ENCODE measurements at regions not wholly inside any gene's neighbourhood (a gene's known extent, or its start where the extent isn't known, plus 50 kb on each side); places are given as distances from the start of the nearest gene placed in this dataset.

- Histone ChIP-seq H4K20me1 (ENCODE audit: insufficient read depth, low read length) (no peaks in the 10 kb centered on the region), H3K4me3 (ENCODE audit: insufficient read depth, low read depth, low read length) (no peak overlapping the region), H3K36me3 (ENCODE audit: insufficient read depth, low read length) (no peaks in the 10 kb centered on the region), H3K4me1 (ENCODE audit: insufficient read depth, low read length) (peaks cover 4% of the 10 kb centered on the region), H2AFZ (ENCODE audit: low read depth, low read length) (no peak overlapping the region), H3K27ac (ENCODE audit: low read depth, low read length) (no peak overlapping the region), H3K79me2 (ENCODE audit: insufficient read depth, low read length) (no peaks in the 10 kb centered on the region), H3K27me3 (ENCODE audit: insufficient read depth, low read length) (no peaks in the 10 kb centered on the region), H3K9me3 (ENCODE audit: insufficient read depth, low read depth, low read length) (no peaks in the 10 kb centered on the region), H3K9ac (ENCODE audit: low read length) (no peak overlapping the region), H3K4me2 (ENCODE audit: low read length) (no peak overlapping the region)
- TF ChIP-seq EZH2 (IDR thresholded peaks at IDR 0.05; ENCODE audit: insufficient read depth, low read length) (no peak), CTCF (IDR thresholded peaks at IDR 0.05; ENCODE audit: insufficient read depth, low read depth, low read length) (no peak)
- H3K4me1 Mint-ChIP-seq (ENCODE audit: low read depth, unreplicated experiment) = peaks cover 9% of the 10 kb centered on the region
- no peak overlapping the region for H3K27ac Mint-ChIP-seq (ENCODE audit: unreplicated experiment)
- H3K4me3 Mint-ChIP-seq (ENCODE audit: unreplicated experiment) = no peak overlapping the region
- FAIRE-seq = no peak
- DNase-seq (ENCODE audit: low read depth) = no peak
- H3K9me3 Mint-ChIP-seq (ENCODE audit: unreplicated experiment) = no peaks in the 10 kb centered on the region
- H3K36me3 Mint-ChIP-seq (ENCODE audit: low read depth, unreplicated experiment) = no peaks in the 10 kb centered on the region
- H3K27me3 Mint-ChIP-seq (ENCODE audit: low read depth, unreplicated experiment) = no peaks in the 10 kb centered on the region
Observed at GRCh38 chr2:180577567-180577966, 402.8 kb upstream of the UBE2E3 start.

- Histone ChIP-seq H3K27me3 (ENCODE audit: insufficient read depth, low read length) (no peaks in the 10 kb centered on the region), H3K79me2 (ENCODE audit: insufficient read depth, low read length) (no peaks in the 10 kb centered on the region), H3K9ac (ENCODE audit: low read length) (no peak overlapping the region), H3K4me1 (ENCODE audit: insufficient read depth, low read length) (peaks cover 10% of the 10 kb centered on the region), H4K20me1 (ENCODE audit: insufficient read depth, low read length) (no peaks in the 10 kb centered on the region), H3K36me3 (ENCODE audit: insufficient read depth, low read length) (no peaks in the 10 kb centered on the region), H3K9me3 (ENCODE audit: insufficient read depth, low read depth, low read length) (no peaks in the 10 kb centered on the region), H3K4me3 (ENCODE audit: insufficient read depth, low read depth, low read length) (no peak overlapping the region), H2AFZ (ENCODE audit: low read depth, low read length) (no peak overlapping the region), H3K4me2 (ENCODE audit: low read length) (no peak overlapping the region), H3K27ac (ENCODE audit: low read depth, low read length) (no peak overlapping the region)
- Mint-ChIP-seq H3K36me3 (ENCODE audit: low read depth, unreplicated experiment) (no peaks in the 10 kb centered on the region), H3K27ac (ENCODE audit: unreplicated experiment) (no peak overlapping the region), H3K9me3 (ENCODE audit: unreplicated experiment) (no peaks in the 10 kb centered on the region), H3K27me3 (ENCODE audit: low read depth, unreplicated experiment) (no peaks in the 10 kb centered on the region), H3K4me3 (ENCODE audit: unreplicated experiment) (no peak overlapping the region), H3K4me1 (ENCODE audit: low read depth, unreplicated experiment) (peaks cover 23% of the 10 kb centered on the region)
- DNase-seq (ENCODE audit: low read depth) (peak; percentile 64), FAIRE-seq (peak; percentile 73)
- TF ChIP-seq CTCF (IDR thresholded peaks at IDR 0.05; ENCODE audit: insufficient read depth, low read depth, low read length) = no peak
- no peak for TF ChIP-seq EZH2 (IDR thresholded peaks at IDR 0.05; ENCODE audit: insufficient read depth, low read length)
Observed at GRCh38 chr2:180573951-180574350, 406.5 kb upstream of the UBE2E3 start.

GRCh38 chr2:180572346-180572745 is 408.1 kb upstream of the UBE2E3 start:
- H3K27ac Mint-ChIP-seq (ENCODE audit: unreplicated experiment) = no peak overlapping the region
- H3K9me3 ChIP-seq (ENCODE audit: insufficient read depth, low read depth, low read length) = no peaks in the 10 kb centered on the region
- H3K4me2 ChIP-seq (ENCODE audit: low read length) = no peak overlapping the region
- no peak overlapping the region for H3K4me3 ChIP-seq (ENCODE audit: insufficient read depth, low read depth, low read length)
- H2AFZ ChIP-seq (ENCODE audit: low read depth, low read length) = no peak overlapping the region
- no peaks in the 10 kb centered on the region for H3K36me3 Mint-ChIP-seq (ENCODE audit: low read depth, unreplicated experiment)
- H3K4me1 ChIP-seq (ENCODE audit: insufficient read depth, low read length) = peaks cover 10% of the 10 kb centered on the region
- H3K9me3 Mint-ChIP-seq (ENCODE audit: unreplicated experiment) = no peaks in the 10 kb centered on the region
- H3K9ac ChIP-seq (ENCODE audit: low read length) = no peak overlapping the region
- no peak for TF ChIP-seq CTCF (IDR thresholded peaks at IDR 0.05; ENCODE audit: insufficient read depth, low read depth, low read length)
- no peak for TF ChIP-seq EZH2 (IDR thresholded peaks at IDR 0.05; ENCODE audit: insufficient read depth, low read length)
- H3K27me3 Mint-ChIP-seq (ENCODE audit: low read depth, unreplicated experiment) = no peaks in the 10 kb centered on the region
- DNase-seq (ENCODE audit: low read depth) (no peak), FAIRE-seq (no peak)
- no peaks in the 10 kb centered on the region for H3K27me3 ChIP-seq (ENCODE audit: insufficient read depth, low read length)
- no peaks in the 10 kb centered on the region for H3K36me3 ChIP-seq (ENCODE audit: insufficient read depth, low read length)
- H4K20me1 ChIP-seq (ENCODE audit: insufficient read depth, low read length) = no peaks in the 10 kb centered on the region
- H3K79me2 ChIP-seq (ENCODE audit: insufficient read depth, low read length) = no peaks in the 10 kb centered on the region
- H3K4me1 Mint-ChIP-seq (ENCODE audit: low read depth, unreplicated experiment) = peaks cover 23% of the 10 kb centered on the region
- H3K27ac ChIP-seq (ENCODE audit: low read depth, low read length) = no peak overlapping the region
- no peak overlapping the region for H3K4me3 Mint-ChIP-seq (ENCODE audit: unreplicated experiment)

Data from astrocyte (in vitro differentiated cells and primary cell).